ENCODE measurements at regions not wholly inside any gene's neighbourhood (a gene's known extent, or its start where the extent isn't known, plus 50 kb on each side); places are given as distances from the start of the nearest gene placed in this dataset.

DNA sequence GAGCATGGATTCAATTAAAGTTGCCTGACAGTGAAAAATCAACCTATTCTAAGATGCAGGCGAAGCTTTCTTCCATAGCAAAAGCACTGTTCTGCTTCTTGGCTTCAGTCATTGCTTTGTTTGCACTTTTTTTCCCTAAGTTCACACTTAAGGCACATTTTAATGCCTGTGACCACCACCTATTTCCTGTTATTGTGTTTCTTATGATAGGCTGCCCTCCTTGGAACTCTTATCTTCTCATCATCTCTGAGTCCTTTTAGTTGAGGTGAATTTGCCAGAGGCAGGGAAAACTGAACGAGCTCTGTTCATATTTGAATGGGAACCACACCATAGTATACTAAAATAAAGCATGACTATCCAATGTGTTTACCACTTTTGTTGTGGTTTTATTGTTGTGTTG is 119.8 kb downstream of the SPCS3 start:
- Histone ChIP-seq H3K27ac (ENCODE audit: low read length) (no peak overlapping the region), H3K9ac (ENCODE audit: low read length) (no peak overlapping the region), H3K27me3 (replicated peaks; ENCODE audit: insufficient read depth, low read length) (no peaks in the 10 kb centered on the region), H4K20me1 (ENCODE audit: insufficient read depth, low read length) (no peaks in the 10 kb centered on the region), H3K9me3 (replicated peaks; ENCODE audit: insufficient read depth, low read length) (no peaks in the 10 kb centered on the region), H3F3A (ENCODE audit: insufficient read depth, low read length) (no peaks in the 10 kb centered on the region), H3K4me3 (ENCODE audit: low read length) (no peak overlapping the region), H3K79me2 (ENCODE audit: low read length) (no peaks in the 10 kb centered on the region), H3K9me2 (replicated peaks; ENCODE audit: insufficient read depth, low read length) (no peaks in the 10 kb centered on the region), H2AFZ (ENCODE audit: low read length) (no peak overlapping the region), H3K36me3 (replicated peaks; ENCODE audit: insufficient read depth, low read length) (no peaks in the 10 kb centered on the region), H3K4me2 (ENCODE audit: low read depth, low read length) (no peak overlapping the region), H3K4me1 (ENCODE audit: low read length) (peaks cover 12% of the 10 kb centered on the region; the same call in 1 of the 2 replicates)
- no peak for TF ChIP-seq EZH2 (optimal IDR thresholded peaks at IDR 0.05; ENCODE audit: low read depth, low read length)
- TF ChIP-seq EZH2phosphoT487 (IDR thresholded peaks at IDR 0.05; ENCODE audit: low read length), result no peak
- TF ChIP-seq, protein P1, sequence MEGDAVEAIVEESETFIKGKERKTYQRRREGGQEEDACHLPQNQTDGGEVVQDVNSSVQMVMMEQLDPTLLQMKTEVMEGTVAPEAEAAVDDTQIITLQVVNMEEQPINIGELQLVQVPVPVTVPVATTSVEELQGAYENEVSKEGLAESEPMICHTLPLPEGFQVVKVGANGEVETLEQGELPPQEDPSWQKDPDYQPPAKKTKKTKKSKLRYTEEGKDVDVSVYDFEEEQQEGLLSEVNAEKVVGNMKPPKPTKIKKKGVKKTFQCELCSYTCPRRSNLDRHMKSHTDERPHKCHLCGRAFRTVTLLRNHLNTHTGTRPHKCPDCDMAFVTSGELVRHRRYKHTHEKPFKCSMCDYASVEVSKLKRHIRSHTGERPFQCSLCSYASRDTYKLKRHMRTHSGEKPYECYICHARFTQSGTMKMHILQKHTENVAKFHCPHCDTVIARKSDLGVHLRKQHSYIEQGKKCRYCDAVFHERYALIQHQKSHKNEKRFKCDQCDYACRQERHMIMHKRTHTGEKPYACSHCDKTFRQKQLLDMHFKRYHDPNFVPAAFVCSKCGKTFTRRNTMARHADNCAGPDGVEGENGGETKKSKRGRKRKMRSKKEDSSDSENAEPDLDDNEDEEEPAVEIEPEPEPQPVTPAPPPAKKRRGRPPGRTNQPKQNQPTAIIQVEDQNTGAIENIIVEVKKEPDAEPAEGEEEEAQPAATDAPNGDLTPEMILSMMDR (IDR thresholded peaks at IDR 0.05; ENCODE audit: low read length), result no peak
- DNase-seq, result no peak

DNA sequence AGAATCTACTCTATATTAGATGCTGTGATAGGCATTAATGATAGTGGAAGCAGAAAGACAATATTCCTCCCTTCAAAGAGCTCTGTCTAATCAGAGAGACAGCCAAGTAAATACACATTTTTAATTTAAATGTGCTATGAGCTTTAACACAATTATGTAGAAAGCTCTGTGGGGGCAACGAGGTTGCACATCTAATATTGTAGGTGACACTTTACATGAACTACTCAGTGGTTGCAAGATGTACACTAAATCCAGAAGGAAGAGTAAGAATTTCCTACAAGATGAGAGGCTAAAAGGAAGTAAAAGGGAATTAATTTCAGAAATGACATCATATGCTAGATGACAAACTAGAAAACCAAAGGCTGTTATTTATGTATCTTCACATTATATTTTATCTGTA is 120.9 kb downstream of the SPCS3 start:
- H3K9me2 ChIP-seq (replicated peaks; ENCODE audit: insufficient read depth, low read length), result no peaks in the 10 kb centered on the region
- no peaks in the 10 kb centered on the region for H3K79me2 ChIP-seq (ENCODE audit: low read length)
- DNase-seq, result no peak
- no peak overlapping the region for H2AFZ ChIP-seq (ENCODE audit: low read length)
- no peak for TF ChIP-seq EZH2phosphoT487 (IDR thresholded peaks at IDR 0.05; ENCODE audit: low read length)
- no peak for TF ChIP-seq EZH2 (optimal IDR thresholded peaks at IDR 0.05; ENCODE audit: low read depth, low read length)
- TF ChIP-seq, protein P1 (IDR thresholded peaks at IDR 0.05; ENCODE audit: low read length), result no peak
- no peak overlapping the region for H3K9ac ChIP-seq (ENCODE audit: low read length)
- no peak overlapping the region for H3K4me2 ChIP-seq (ENCODE audit: low read depth, low read length)
- H3F3A ChIP-seq (ENCODE audit: insufficient read depth, low read length), result no peaks in the 10 kb centered on the region
- H3K36me3 ChIP-seq (replicated peaks; ENCODE audit: insufficient read depth, low read length), result no peaks in the 10 kb centered on the region
- peaks cover 12% of the 10 kb centered on the region; the same call in 1 of the 2 replicates for H3K4me1 ChIP-seq (ENCODE audit: low read length)
- no peak overlapping the region for H3K4me3 ChIP-seq (ENCODE audit: low read length)
- no peaks in the 10 kb centered on the region for H3K9me3 ChIP-seq (replicated peaks; ENCODE audit: insufficient read depth, low read length)
- H3K27ac ChIP-seq (ENCODE audit: low read length), result no peak overlapping the region
- no peaks in the 10 kb centered on the region for H3K27me3 ChIP-seq (replicated peaks; ENCODE audit: insufficient read depth, low read length)
- H4K20me1 ChIP-seq (ENCODE audit: insufficient read depth, low read length), result no peaks in the 10 kb centered on the region

DNA sequence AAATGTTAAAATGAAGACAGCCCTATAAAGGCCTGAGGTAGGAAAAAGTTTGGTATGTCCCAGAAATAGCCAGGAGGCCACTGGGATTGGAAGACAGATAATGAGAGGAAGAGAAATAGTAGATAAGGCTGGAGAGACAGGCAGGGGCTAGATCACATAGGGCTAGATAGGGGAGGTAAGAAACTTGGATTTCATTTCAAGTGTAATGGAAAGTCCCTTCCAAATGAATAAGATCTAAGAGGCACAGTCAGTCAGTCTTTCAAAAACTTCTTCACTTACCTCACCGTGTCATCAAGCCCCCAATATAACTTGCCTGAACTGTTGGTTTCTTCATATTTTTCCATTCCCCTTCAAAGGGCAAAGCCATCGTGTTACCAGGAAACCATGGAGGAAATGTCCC is 121.8 kb downstream of the SPCS3 start:
- Histone ChIP-seq H3K9me2 (replicated peaks; ENCODE audit: insufficient read depth, low read length) (no peaks in the 10 kb centered on the region), H3K4me3 (ENCODE audit: low read length) (no peak overlapping the region), H3F3A (ENCODE audit: insufficient read depth, low read length) (no peaks in the 10 kb centered on the region), H3K27me3 (replicated peaks; ENCODE audit: insufficient read depth, low read length) (no peaks in the 10 kb centered on the region), H3K4me1 (ENCODE audit: low read length) (peaks cover 6% of the 10 kb centered on the region; the same call in 1 of the 2 replicates), H3K9me3 (replicated peaks; ENCODE audit: insufficient read depth, low read length) (no peaks in the 10 kb centered on the region), H3K27ac (ENCODE audit: low read length) (no peak overlapping the region), H3K4me2 (ENCODE audit: low read depth, low read length) (no peak overlapping the region), H4K20me1 (ENCODE audit: insufficient read depth, low read length) (no peaks in the 10 kb centered on the region), H2AFZ (ENCODE audit: low read length) (no peak overlapping the region), H3K79me2 (ENCODE audit: low read length) (no peaks in the 10 kb centered on the region), H3K36me3 (replicated peaks; ENCODE audit: insufficient read depth, low read length) (no peaks in the 10 kb centered on the region), H3K9ac (ENCODE audit: low read length) (no peak overlapping the region)
- DNase-seq, result no peak
- TF ChIP-seq, protein P1 (IDR thresholded peaks at IDR 0.05; ENCODE audit: low read length), result no peak
- TF ChIP-seq EZH2 (optimal IDR thresholded peaks at IDR 0.05; ENCODE audit: low read depth, low read length) (no peak), EZH2phosphoT487 (IDR thresholded peaks at IDR 0.05; ENCODE audit: low read length) (no peak)
